HG02798 (cell line): ENCODE measurements at regions not wholly inside any gene's neighbourhood (a gene's known extent, or its start where the extent isn't known, plus 50 kb on each side); places are given as distances from the start of the nearest gene placed in this dataset.

ENCODE experiments used
- ATAC-seq: cut with Tn5 transposase; IDR thresholded peaks from one replicate; pipeline ENCODE4 v1.9.1; 2021; ENCODE audit warnings: mild to moderate bottlenecking; ENCODE audit not compliant: unreplicated experiment, poor library complexity

DNA sequence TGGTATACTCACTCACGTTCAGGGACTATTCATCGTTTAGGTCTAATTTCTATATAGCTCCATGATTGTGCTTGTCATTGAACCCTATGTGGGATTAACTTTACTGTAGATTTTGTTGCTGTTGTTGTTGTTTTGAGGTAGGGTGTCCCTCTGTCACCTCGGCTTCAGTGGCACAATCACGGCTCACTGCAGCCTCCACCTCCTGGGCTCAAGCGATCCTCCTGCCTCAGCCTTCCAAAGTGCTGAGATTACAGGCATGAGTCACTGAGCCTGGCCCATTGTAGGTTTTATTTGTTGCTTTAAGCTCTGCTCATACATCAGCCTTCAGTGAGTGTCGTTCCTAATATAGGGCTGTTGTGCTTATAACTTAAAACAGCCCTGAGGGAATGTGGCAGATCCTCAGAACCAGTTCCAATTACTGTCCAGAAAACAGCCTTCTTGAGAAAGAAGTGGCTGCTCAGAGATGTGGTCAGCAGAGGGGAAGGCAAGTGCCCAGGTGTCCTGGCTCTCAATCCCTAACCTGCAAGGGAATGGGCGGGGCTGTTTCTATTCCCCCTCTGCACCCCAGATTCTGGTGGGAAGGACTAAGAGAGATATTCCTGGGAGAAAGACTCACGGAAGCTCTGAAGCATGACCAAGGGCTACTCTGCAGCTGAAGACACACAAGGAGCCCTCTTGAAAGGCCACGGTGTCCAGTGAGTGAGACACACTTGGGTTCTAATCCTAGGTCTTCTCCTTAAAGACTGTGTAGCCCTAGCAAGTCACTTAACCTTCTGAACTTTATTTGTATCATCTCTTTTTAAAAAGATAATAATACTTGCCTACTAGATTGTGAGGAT lies 79.6 kb upstream of the LCLAT1 start:
- no peak for ATAC-seq

DNA sequence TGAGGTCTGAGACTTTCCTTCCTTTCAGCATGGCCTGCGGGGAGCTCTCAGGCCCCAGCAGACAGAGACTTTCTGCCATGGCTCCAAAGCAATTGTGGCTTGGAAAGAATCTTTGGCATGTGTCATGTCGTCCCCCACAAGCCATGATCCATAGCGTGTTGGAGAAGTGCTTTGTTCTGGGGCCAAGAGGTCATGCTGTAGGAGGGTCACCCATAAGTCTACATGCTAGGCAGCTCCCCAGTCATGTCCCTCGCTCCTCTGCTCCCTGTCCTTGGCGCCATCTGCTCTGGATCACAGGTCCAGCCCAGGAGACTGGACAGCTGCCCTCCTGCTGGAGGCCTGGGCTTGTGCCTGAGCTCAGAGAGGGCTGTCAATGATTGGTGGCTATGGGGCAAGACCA lies 78.8 kb upstream of the LCLAT1 start:
- ATAC-seq = no peak

DNA sequence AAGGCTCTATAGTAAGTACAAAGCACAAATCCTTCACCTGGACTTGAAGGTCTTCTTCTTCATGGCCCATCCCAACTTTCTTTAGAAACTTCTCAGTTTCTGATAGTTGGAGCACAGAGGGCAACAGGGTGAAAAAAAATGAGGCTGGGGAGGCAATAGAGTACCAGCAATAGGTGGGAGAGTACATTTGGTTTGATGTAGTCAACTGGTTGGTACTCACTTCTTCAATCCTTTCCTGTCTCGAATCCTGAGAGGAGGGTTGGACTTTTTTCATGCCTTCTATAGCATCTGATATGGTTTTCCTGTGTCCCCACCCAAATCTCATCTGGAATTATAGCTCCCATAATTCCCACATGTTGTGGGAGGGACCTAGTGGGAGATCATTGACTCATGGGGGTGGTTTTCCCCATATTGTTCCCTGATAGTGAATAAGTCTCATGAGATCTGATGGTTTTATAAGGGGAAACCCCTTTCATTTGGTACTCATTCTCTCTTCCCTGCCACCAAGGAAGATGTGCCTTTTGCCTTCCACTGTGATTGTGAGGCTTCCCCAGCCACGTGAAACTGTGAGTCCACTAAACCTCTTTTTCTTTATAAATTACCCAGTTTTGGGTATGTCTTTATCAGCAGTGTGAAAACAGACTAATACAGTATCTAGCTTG lies 75.9 kb upstream of the LCLAT1 start:
- ATAC-seq = no peak

DNA sequence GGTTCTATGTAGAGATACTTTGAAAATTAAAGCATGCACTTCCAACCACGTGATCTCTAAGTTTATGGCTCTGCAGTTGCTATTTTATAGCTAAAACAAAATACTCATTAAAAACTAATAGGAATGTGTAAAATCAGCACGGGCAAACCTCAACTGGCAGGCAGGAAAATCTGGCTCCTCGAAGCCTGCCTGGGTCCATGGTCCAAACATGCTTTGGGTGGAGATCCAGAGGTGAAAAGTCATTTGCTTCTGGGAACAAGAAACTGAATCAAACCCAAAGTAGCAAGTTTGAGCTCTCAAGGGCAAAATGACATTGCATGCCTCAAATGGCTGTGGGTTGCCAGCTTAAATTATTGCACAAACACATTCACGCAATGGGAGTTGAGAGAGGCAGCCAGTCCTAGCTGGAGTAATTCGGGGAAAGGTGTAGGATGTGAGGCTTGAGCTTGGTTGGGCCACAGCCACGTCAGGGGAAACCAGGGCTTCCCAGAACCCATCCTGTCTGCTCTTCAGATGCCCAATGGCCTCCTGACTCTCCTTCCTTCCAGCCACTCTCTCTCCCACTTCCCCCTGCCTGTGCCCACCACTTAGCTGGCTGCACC lies 75.2 kb upstream of the LCLAT1 start:
- ATAC-seq = no peak

DNA sequence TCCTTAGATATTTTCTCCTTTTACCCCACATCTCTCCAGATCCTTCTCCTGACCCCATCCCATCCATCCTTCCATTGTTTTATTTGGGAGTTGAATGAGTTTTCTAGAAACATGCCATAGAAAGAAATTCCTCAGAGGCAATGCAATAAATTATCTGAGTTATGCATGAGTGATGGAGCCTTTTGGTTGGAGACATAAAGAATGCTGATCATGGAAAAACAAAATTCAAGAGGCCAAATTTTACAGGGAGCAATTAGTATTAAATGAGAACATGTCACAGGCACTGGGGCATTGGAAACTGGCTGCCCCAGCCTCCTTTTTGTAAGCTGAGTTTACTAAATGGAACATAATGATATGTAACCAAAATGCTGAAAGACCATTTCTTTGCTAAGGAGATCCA lies 74.2 kb upstream of the LCLAT1 start:
- no peak for ATAC-seq

DNA sequence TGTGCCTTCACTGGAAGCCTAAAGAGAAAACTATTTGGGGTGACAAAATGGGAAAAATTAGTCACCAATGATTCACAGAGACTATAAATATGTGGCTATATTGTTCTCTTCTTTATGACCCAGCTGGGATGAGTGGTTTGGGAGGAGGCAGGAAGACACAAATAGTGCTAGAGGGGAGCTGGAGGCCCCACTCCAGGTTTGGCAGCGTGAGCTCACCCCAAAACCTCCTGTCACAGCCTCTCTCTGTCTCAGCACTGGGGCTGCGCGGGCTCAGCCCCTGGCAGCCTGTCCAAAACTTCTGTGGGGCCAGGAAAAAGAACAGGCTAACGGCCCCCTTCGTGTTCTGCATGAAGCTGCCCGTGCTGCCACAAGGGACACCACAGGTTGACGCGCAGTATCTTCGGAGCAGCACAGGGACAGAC lies 73.2 kb upstream of the LCLAT1 start:
- ATAC-seq = no peak

DNA sequence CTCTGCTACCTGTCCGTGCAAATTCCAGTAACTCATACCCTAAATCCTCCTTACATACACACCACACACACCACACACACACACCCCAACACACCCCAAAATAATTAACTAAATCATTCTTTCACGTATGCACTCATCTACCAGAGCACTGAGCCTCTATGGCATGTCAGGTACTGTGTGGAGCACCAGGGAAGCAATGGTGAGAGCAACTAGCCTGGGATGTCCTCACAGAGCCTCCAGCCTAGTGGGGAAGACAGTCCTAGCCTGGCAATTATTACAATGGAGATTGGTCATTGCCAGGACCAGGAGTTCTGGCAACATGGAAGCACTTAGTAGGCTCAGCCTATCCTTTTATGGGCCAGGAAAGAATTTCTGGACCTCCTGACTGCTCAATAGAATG lies 72.7 kb upstream of the LCLAT1 start:
- no peak for ATAC-seq

DNA sequence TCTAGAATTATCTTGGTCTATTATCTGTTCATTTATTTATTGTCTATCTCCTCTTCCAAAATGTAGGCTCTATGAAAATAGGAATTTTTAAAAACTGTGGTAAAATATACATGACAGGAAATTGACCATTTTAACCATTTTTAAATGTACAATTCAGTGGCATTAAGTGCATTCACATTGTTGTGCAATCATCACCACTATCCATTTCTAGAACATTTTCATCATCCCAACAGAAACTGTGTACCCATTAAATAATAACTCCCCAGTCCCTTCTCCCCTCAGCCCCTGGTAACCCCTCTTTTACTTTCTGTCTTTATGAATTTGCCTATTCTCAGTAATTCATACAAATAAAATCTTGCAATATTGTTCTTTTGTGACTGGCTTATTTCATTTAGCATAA lies 71.1 kb upstream of the LCLAT1 start:
- no peak for ATAC-seq

DNA sequence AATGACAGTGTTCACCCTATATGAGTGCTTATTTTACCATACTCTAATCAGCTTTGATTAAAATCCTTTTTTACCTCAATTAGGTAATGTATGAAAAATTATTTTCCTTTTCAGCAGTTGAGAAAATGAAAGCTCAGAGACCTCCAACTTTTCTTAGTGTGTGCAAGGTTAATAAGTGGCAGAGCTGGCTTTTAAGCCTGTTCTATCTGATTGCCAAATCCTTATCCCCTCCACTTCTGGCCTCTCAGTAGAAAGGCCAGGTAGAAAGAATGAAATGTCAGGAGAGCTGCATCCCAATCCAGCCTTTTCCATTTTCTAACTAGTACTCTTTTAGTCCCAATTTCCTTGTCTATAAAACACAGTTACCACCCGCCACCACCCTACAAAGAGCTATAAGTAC lies 67.6 kb upstream of the LCLAT1 start:
- no peak for ATAC-seq

DNA sequence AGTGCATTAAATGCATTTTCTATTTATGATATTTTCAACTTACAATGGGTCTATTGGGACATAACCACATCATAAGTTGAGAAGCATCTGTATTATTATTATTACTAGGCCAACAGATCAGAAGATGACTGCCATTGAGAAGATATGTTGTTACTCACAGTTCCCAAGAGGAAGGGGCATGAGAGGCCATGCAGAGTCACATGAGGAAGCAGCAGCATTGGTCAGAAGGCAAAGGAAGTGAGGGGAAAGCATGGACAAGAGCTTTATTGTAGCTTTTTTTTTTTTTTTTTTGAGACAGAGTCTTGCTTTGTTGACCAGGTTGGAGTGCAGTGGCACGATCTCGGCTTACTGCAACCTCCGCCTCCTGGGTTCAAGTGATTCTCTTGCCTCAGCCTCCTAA lies 66.2 kb upstream of the LCLAT1 start:
- no peak for ATAC-seq

DNA sequence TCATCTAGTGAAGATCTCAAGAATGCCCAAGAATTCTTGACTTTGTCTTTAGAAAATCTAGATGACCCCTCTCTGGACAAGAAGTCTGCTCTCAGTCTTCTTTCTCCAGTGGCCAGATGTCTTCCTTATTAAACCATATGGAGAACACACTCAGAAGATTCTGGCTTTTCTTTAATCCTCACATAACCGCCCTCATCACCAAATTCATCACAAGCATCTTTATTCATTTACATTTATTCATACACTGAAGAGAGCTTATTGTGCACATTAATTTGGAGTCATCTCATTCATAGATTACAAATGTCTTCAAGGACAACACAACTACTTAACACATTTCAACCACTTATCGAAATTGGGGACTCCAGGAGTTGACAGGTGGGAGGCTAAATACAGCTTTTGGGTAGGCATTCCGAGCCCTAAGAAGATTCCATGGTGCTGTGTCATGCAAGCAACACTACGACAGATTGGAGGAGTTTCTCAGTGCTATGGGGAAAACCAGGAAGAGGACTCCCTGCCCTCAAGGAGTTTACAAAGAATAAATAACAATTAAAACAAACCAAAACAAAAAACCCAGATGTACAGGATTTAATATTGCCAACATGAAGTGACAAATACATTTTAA lies 64.8 kb upstream of the LCLAT1 start:
- ATAC-seq = no peak

DNA sequence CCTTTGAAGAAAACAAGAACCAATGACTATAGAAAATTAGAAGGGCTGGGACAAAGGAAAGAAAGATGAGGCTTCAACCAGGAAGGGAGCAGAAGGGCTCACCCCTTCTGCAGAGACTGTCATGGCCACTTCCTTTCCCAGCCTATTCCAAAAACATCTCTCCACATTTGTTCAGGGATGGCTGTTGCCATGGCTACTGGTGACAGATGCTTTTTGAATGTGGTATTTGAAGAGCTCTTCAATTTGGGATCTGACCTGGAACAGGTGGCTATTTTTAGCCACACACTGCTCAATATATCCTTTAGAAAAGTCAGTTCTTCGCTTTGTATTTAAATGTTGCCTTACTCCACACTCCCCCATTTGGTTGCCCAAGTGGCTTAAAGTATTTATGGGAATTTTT lies 64.1 kb upstream of the LCLAT1 start:
- ATAC-seq = no peak

DNA sequence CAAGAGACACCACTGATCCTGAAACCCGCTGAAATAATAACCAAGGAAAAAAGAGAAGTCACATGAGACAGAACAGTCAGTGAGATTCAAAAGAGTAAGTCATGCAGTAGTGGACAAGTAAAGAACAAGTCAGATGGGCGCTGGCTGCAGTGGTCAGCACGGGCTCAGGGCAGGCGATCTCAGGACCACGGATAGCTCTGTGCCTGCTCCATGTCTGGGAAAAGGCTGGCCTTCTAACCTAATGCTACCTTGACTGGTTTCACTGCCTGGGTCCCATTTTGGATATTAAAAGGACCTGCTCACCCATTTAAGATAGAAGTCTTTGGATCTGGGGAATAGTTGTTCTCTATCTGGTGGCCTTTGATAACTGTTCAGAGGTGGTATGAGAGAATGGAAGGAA lies 61.7 kb upstream of the LCLAT1 start:
- no peak for ATAC-seq

DNA sequence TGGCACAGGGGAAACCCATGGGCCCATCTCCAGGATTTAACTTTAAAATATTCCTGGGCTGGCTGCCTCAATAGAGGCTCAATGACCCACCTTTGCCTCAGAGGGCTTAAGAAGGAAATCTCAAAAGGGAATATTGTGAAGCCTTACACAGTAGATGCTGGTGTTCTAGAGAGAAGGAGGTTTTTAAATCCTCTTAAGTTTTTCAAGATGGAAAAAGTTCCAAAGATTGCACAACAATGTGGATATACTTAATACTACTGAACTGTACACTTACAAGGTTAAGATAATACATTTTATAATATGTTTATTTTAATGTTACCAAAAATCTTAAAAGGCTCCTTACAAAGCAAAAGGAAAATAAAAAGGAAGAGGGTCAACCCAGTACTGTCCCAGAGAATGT lies 54.9 kb upstream of the LCLAT1 start:
- no peak for ATAC-seq

DNA sequence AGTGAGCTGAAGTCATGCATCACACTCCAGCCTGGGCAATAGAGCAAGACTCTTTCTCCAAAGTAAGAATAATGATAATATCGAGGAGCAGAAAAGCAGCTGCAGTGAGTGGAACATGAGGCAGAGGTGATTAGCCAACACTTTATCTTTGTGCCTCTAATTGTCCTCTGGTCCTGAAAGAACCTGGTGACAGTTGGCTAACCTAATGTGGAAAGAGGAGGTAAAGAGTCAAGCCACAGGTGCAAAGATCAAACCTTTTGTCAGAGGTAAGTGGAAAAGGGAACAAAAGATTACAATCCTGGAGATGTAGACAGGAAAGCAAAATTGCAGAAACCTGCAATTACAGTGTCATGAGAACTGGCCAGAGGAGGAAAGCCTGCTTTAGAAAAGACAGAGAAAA lies 53.5 kb upstream of the LCLAT1 start:
- ATAC-seq = no peak

DNA sequence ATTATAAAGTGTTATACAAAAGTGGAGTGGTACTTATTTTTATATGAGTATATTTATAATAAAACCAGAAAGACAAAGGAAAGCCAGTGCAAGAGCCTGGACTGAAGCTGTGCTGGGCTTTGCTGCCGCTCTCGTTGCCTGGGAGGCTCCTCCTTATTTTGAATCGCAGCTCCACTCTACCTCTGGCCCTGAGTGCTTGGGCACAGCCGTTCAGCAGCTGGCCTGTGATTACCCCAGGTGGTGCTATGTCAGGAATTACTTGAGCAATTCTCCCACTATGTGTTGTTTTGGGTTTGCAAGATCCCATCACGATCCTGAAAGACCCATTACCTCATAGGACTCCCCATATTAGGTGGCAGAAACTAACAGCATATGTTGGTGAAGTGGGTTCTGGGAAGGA lies 53.0 kb upstream of the LCLAT1 start:
- no peak for ATAC-seq

DNA sequence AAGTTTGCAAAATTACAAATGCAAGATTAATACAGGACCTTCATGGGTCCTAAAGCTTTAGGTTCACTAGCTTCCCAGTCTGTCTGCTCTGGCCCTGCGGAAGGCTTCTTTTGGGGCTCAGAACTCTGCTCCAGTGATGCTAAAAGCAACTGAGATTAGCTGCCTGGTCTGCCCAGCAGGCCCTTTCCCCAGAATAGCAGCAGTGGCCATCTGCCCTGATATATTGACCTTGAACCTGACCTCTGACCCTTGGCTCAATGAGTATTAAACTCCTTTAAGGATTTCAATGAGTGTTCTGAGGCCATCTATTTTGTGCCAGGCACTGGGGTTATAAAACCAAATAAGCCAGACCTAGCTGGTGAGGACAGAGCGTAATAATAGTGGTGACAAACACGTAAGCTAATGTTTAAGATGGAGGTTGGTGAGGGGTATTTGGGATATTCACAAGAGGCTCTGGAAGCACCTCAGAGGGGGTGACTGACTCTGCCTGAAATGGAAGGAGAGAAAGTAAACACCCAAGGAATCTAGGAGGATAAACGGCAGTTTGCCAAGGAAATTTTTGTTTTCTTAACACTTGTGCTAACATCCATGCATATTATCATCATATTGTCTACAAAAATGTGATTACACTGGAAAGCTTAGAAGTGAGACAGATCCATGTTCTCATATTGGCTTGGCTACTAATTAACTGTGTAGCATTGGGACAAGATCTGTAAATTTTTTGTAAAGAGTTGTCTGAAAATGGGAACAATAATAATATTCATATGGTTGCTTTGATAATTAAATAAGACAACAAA lies 50.4 kb upstream of the LCLAT1 start:
- no peak for ATAC-seq
